SJCRH30 (cell line): ENCODE measurements at regions not wholly inside any gene's neighbourhood (a gene's known extent, or its start where the extent isn't known, plus 50 kb on each side); places are given as distances from the start of the nearest gene placed in this dataset.

ENCODE experiments used
- DNase-seq, 2 experiments: peaks; one replicate each; pipeline ENCODE4 v3.0.0-alpha.2; 2015 to 2020
- H3K27ac ChIP-seq: fragments of 250-450 bp; sonication (Bioruptor Pico); 2 replicates; pipeline ENCODE4 v1.5.1; 2020; ENCODE audit warnings: mild to moderate bottlenecking, moderate library complexity
- H3K27me3 ChIP-seq: fragments of 250-450 bp; sonication (Bioruptor Pico); 2 replicates; pipeline ENCODE4 v1.5.1; 2020; ENCODE audit warnings: mild to moderate bottlenecking, moderate library complexity
- H3K36me3 ChIP-seq: fragments of 250-450 bp; sonication (Bioruptor Pico); 2 replicates; pipeline ENCODE4 v1.5.1; 2020; ENCODE audit warnings: mild to moderate bottlenecking, moderate library complexity
- H3K4me1 ChIP-seq: fragments of 250-450 bp; sonication (Bioruptor Pico); 2 replicates; pipeline ENCODE4 v1.5.1; 2020; ENCODE audit warnings: mild to moderate bottlenecking, moderate library complexity
- H3K4me3 ChIP-seq: fragments of 250-450 bp; sonication (Bioruptor Pico); 2 replicates; pipeline ENCODE4 v1.5.1; 2020; ENCODE audit warnings: mild to moderate bottlenecking, moderate library complexity
- H3K9me3 ChIP-seq: fragments of 250-450 bp; sonication (Bioruptor Pico); replicated peaks from 2 replicates; pipeline ENCODE4 v1.5.1; 2020; ENCODE audit warnings: mild to moderate bottlenecking, moderate library complexity

GRCh38 chr17:56679115-56679776 is 85.7 kb downstream of the NOG start:
- DNase-seq: peak in 1 of 2 experiments; percentile 62
- Histone ChIP-seq H3K9me3 (no peaks in the 10 kb centered on the region), H3K27me3 (no peaks in the 10 kb centered on the region), H3K36me3 (no peaks in the 10 kb centered on the region), H3K4me3 (peak overlapping the region; percentile 46), H3K4me1 (peaks cover 38% of the 10 kb centered on the region), H3K27ac (peak overlapping the region; percentile 43)

GRCh38 chr17:56679777-56680422 is 86.4 kb downstream of the NOG start:
- Histone ChIP-seq H3K4me3 (no peak overlapping the region), H3K27me3 (no peaks in the 10 kb centered on the region), H3K36me3 (no peaks in the 10 kb centered on the region)

GRCh38 chr17:56680676-56681075 is 87.2 kb downstream of the NOG start:
- no peaks in the 10 kb centered on the region for H3K36me3 ChIP-seq
- peaks cover 38% of the 10 kb centered on the region for H3K4me1 ChIP-seq
- H3K9me3 ChIP-seq: no peaks in the 10 kb centered on the region
- H3K27ac ChIP-seq: peak overlapping the region; percentile 65; the same call in 1 of the 2 replicates
- no peak overlapping the region for H3K4me3 ChIP-seq
- DNase-seq: no peak
- H3K27me3 ChIP-seq: no peaks in the 10 kb centered on the region

More at GRCh38 chr17:56679777-56680422, 86.4 kb downstream of the NOG start:
- DNase-seq: peak in 1 of 2 experiments; percentile 47
- Histone ChIP-seq H3K27ac (no peak overlapping the region), H3K4me1 (peaks cover 38% of the 10 kb centered on the region), H3K9me3 (no peaks in the 10 kb centered on the region)

DNA sequence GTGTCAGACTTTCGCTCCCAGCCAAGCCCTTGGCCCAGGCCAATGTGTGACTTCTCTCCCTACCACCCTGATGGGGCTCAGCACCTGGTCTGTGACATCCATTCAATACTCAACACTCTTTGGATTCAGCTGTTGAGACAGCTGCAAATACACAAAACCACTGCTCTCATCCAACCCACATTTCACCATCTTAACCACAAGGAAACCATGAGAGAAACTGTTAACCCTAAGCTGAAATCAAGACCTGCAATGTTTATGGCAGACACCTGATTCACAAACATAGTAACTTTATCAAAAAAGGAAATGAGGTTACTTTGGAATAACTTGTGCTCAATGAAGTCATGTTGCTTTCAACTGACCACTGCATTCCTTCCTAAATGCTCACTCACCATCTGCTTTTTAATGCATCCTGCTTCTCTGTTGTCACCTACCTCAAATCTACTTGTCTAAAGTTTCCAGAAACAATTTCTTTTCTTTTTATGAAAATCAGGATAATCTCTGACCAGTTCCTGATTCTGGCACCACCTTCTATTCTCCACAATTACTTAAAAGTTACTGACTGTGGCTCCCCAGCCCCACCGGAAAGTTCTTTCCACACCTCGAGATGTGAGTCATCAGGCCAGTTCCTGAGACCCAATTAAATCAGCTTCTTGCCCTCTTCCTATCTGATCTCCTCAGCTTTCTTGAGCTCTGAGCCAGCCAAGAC is 88.2 kb downstream of the NOG start:
- no peaks in the 10 kb centered on the region for H3K36me3 ChIP-seq
- H3K9me3 ChIP-seq: no peaks in the 10 kb centered on the region
- DNase-seq: peak; percentile 88 to 95
- no peak overlapping the region for H3K4me3 ChIP-seq
- H3K27me3 ChIP-seq: no peaks in the 10 kb centered on the region
- H3K27ac ChIP-seq: peak overlapping the region; percentile 65
- H3K4me1 ChIP-seq: peaks cover 38% of the 10 kb centered on the region

DNA sequence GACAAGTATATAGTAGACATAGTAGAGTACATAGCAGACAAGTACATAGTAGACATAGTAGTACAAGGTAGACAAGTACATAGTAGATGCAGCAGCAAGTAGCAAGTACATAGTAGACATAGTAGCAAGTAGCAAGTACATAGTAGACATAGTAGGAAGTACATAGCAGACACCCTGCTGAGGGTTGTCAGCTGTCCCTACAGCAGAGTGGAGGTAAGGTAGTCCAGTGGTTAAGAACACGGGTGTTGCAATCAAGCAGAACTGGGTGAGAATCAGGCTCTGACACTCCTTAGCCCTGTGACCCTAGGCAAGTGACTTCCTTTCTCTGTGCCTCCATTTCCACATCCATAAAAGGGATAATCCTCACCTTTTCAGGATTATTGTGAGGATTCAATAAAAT is 94.7 kb downstream of the NOG start:
- no peaks in the 10 kb centered on the region for H3K9me3 ChIP-seq
- H3K36me3 ChIP-seq: no peaks in the 10 kb centered on the region
- no peak for DNase-seq
- no peak overlapping the region for H3K27ac ChIP-seq
- H3K27me3 ChIP-seq: no peaks in the 10 kb centered on the region
- H3K4me3 ChIP-seq: no peak overlapping the region
- peaks cover 2% of the 10 kb centered on the region; the same call in 1 of the 2 replicates for H3K4me1 ChIP-seq

GRCh38 chr17:56690441-56691291 is 97.2 kb downstream of the NOG start:
- no peak for DNase-seq
- Histone ChIP-seq H3K36me3 (no peaks in the 10 kb centered on the region), H3K4me3 (no peak overlapping the region)

GRCh38 chr17:56694825-56695224 is 101.3 kb downstream of the NOG start:
- Histone ChIP-seq H3K27ac (no peak overlapping the region), H3K9me3 (no peaks in the 10 kb centered on the region), H3K4me3 (no peak overlapping the region), H3K36me3 (no peaks in the 10 kb centered on the region), H3K4me1 (peaks cover 6% of the 10 kb centered on the region; the same call in 1 of the 2 replicates), H3K27me3 (no peaks in the 10 kb centered on the region)
- DNase-seq: no peak

More at GRCh38 chr17:56690441-56691291, 97.2 kb downstream of the NOG start:
- Histone ChIP-seq H3K27me3 (no peaks in the 10 kb centered on the region), H3K9me3 (no peaks in the 10 kb centered on the region), H3K27ac (no peak overlapping the region), H3K4me1 (no peaks in the 10 kb centered on the region)

DNA sequence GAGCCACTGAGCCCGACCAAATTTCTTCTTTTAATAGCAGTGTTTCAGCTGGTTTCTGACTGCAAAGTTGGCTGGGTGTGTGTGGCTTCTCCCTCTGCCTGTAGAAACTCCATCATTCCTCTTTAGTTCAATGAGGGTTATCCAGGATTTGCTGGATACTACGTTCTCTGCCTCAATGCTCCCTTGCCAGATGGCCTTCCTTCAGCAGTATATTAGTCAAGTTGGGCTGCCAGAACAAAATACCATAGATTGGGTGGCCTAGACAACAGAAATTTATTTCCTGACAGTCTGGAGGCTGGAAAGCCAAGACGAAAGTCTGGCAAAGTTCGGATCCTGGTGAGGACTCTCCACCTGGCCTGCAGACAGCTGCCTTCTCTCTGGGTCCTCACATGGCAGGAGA is 103.7 kb downstream of the NOG start:
- DNase-seq: no peak
- Histone ChIP-seq H3K4me3 (no peak overlapping the region), H3K4me1 (peaks cover 6% of the 10 kb centered on the region; the same call in 1 of the 2 replicates), H3K36me3 (no peaks in the 10 kb centered on the region), H3K9me3 (no peaks in the 10 kb centered on the region), H3K27ac (no peak overlapping the region), H3K27me3 (no peaks in the 10 kb centered on the region)

- Histone ChIP-seq H3K9me3 (no peaks in the 10 kb centered on the region), H3K36me3 (no peaks in the 10 kb centered on the region), H3K27me3 (no peaks in the 10 kb centered on the region), H3K4me1 (peaks cover 6% of the 10 kb centered on the region; the same call in 1 of the 2 replicates), H3K27ac (no peak overlapping the region), H3K4me3 (no peak overlapping the region)
- peak; percentile 49 to 55 for DNase-seq
Observed at GRCh38 chr17:56699186-56699894, 105.8 kb downstream of the NOG start.

DNA sequence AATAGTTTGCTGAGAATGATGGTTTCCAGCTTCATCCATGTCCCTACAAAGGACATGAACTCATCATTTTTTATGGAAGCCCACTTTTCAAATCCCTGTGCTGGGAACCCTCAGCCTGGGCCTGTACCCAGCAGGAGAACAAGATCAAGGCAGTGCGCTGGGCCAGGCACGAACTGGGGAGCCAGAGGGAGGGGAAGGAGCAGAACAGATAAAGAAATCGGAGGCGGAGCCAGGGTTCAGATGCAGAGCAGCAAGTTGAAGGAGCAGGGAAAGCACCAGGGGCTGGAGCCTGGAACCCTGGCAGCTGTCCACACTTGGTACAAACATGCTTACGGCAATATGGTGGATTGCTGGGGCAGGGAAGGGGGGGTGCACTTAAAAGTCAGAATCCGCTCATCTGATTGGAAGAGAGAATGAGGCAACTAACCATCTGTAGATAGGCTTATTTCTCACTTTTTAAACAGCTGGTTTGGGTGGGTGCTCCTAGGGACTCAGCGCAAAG is 107.5 kb downstream of the NOG start:
- DNase-seq: no peak
- Histone ChIP-seq H3K4me1 (peaks cover 6% of the 10 kb centered on the region; the same call in 1 of the 2 replicates), H3K27me3 (no peaks in the 10 kb centered on the region)

GRCh38 chr17:56707312-56708219 is 114.1 kb downstream of the NOG start:
- Histone ChIP-seq H3K4me1 (peaks cover 23% of the 10 kb centered on the region), H3K9me3 (no peaks in the 10 kb centered on the region), H3K36me3 (no peaks in the 10 kb centered on the region), H3K4me3 (peak overlapping the region; percentile 17; the same call in 1 of the 2 replicates), H3K27me3 (no peaks in the 10 kb centered on the region), H3K27ac (peak overlapping the region; percentile 74)
- peak; percentile 91 to 93 for DNase-seq

More for the DNA sequence above, 107.5 kb downstream of the NOG start:
- H3K36me3 ChIP-seq: no peaks in the 10 kb centered on the region
- H3K27ac ChIP-seq: no peak overlapping the region
- H3K9me3 ChIP-seq: no peaks in the 10 kb centered on the region
- no peak overlapping the region for H3K4me3 ChIP-seq

DNA sequence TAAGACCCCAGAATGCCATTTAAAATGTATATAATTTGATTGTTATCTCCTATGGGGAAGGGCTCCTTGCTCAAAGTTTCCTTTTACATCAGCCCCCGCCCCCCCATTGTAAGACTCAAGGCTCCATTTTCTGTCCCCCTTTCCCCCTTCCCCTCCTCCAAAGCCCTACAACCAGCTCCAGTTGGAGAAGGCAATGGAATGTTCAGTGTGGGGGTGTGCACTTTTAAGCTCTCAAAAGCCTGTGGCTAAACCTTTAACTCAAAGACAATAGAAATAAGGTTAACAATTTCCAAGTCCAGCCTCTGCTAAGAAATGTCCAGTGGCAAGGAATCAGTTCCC is 114.7 kb downstream of the NOG start:
- Histone ChIP-seq H3K4me3 (no peak overlapping the region), H3K27ac (peak overlapping the region; percentile 74), H3K4me1 (peaks cover 23% of the 10 kb centered on the region), H3K27me3 (no peaks in the 10 kb centered on the region), H3K9me3 (no peaks in the 10 kb centered on the region), H3K36me3 (no peaks in the 10 kb centered on the region)
- DNase-seq: no peak
